K562 (cell line): ENCODE measurements at regions not wholly inside any gene's neighbourhood (a gene's known extent, or its start where the extent isn't known, plus 50 kb on each side); places are given as distances from the start of the nearest gene placed in this dataset.
A peak's percentile ranks its signal among the peaks of the same experiment; 100 is the strongest.

Experiments
- ATAC-seq: fragments of 200-7000 bp; cut with Tn5 transposase; 3 replicates; pipeline ENCODE4 v1.9.1; 2020; ENCODE audit warnings: moderate library complexity
- BruUV-seq: library from RNA; stranded (reverse); fragments of 400-500 nt; replicated peaks from 2 replicates; lab custom pipeline; 2021; lab: Mats Ljungman, UMichigan
- CTCF ChIA-PET: fragments of 300-600 bp; formaldehyde crosslinking; extraction: SDS; loops from one replicate; lab custom pipeline; 2021; ENCODE audit warnings: low intra/inter-chr PET ratio; lab: Yijun Ruan, JAX
- POLR2A ChIA-PET: fragments of 300-600, 350-650 bp; sonication (Branson Sonifier 250); formaldehyde crosslinking; extraction: SDS; loops from one replicate; lab custom pipeline; 2021; ENCODE audit warnings: antibody characterized with exemption, inconsistent platforms; lab: Yijun Ruan, JAX
- DNase-seq, 4 experiments: peaks; one replicate each; pipeline versions ENCODE4 v3.0.0 to v3.0.0-alpha.2; 2011 to 2018; ENCODE audit warnings: low spot score in 3 of 4, mixed read lengths in 3 of 4; ENCODE audit errors: extremely low read depth in 1 of 4
- FAIRE-seq: peaks from 2 replicates; lab custom pipeline; 2011; peaks lifted over from hg19 to GRCh38; lab: Jason Lieb, UNC
- H2AFZ ChIP-seq: 2 replicates; pipeline ENCODE4 v1.6.0; 2011; ENCODE audit warnings: low read depth, low read length, control low read depth, inconsistent platforms
- H3K27ac ChIP-seq: fragments of 200-600 bp; 3 replicates; pipeline ENCODE4 v1.8.0; 2011; ENCODE audit warnings: low read depth, mild to moderate bottlenecking, control low read depth, inconsistent platforms, low read length, moderate library complexity, mixed read lengths; ENCODE audit errors: extremely low read depth
- H3K27me3 ChIP-seq, 2 experiments: fragments of 300-600 bp in 1 of 2; 2 replicates in 1 of 2; 3 replicates in 1 of 2; pipeline versions ENCODE4 v1.6.0 to v1.8.0; 2011; ENCODE audit warnings: inconsistent platforms in 2 of 2, low read length in 2 of 2, mild to moderate bottlenecking in 1 of 2, mixed read lengths in 1 of 2, moderate library complexity in 1 of 2; ENCODE audit not compliant: control insufficient read depth in 2 of 2, insufficient read depth in 2 of 2
- H3K36me3 ChIP-seq: fragments of 300-600 bp; 3 replicates; pipeline ENCODE4 v1.8.0; 2011; ENCODE audit warnings: mild to moderate bottlenecking, low read length, inconsistent platforms; ENCODE audit not compliant: control insufficient read depth, insufficient read depth
- H3K4me1 ChIP-seq, 2 experiments: fragments of 200-600 bp in 1 of 2; replicated peaks in 1 of 2; 2 replicates in 1 of 2; 3 replicates in 1 of 2; pipeline versions ENCODE4 v1.5.1 to v1.8.0; 2011; ENCODE audit warnings: inconsistent platforms in 2 of 2, low read length in 2 of 2, mild to moderate bottlenecking in 1 of 2, mixed read lengths in 1 of 2, moderate library complexity in 1 of 2; ENCODE audit not compliant: control insufficient read depth in 2 of 2, insufficient read depth in 2 of 2
- H3K4me2 ChIP-seq: 2 replicates; pipeline ENCODE4 v1.6.1; 2011; ENCODE audit warnings: low read length, control low read depth, inconsistent platforms, mixed read lengths; ENCODE audit not compliant: insufficient read depth
- H3K4me3 ChIP-seq: fragments of 200-600 bp; sonication (generic), shearing (Covaris generic); 2 replicates; pipeline ENCODE4 v1.5.1; 2016; ENCODE audit warnings: control low read depth, inconsistent platforms
- H3K79me2 ChIP-seq: fragments of 200-600 bp; 3 replicates; pipeline ENCODE4 v1.8.0; 2011; ENCODE audit warnings: low read length, inconsistent platforms; ENCODE audit not compliant: control insufficient read depth, insufficient read depth
- H3K9ac ChIP-seq, 2 experiments: 2 replicates each; pipeline versions ENCODE4 v1.6.0 to v1.6.1; 2011; ENCODE audit warnings: low read depth in 2 of 2, low read length in 2 of 2, control low read depth in 1 of 2, inconsistent platforms in 1 of 2, mild to moderate bottlenecking in 1 of 2, mixed read lengths in 1 of 2; ENCODE audit not compliant: insufficient read depth in 1 of 2
- H3K9me1 ChIP-seq: one replicate; pipeline ENCODE4 v1.6.0; 2011; ENCODE audit warnings: inconsistent platforms, mild to moderate bottlenecking, low read length, moderate library complexity; ENCODE audit not compliant: control insufficient read depth, insufficient read depth
- H3K9me3 ChIP-seq: replicated peaks from 2 replicates; pipeline ENCODE4 v1.5.1; 2011; ENCODE audit warnings: low read depth, low read length, inconsistent platforms; ENCODE audit not compliant: control insufficient read depth, insufficient read depth
- H4K20me1 ChIP-seq: replicated peaks from 2 replicates; pipeline ENCODE4 v1.6.1; 2011; ENCODE audit warnings: low read length, inconsistent platforms, mixed read lengths; ENCODE audit not compliant: control insufficient read depth, insufficient read depth
- CBFA2T3 ChIP-seq: fragments of 450-650 bp; IDR thresholded peaks from 2 replicates; pipeline ENCODE4 v1.6.1; 2017
- ETS2 ChIP-seq: IDR thresholded peaks from 2 replicates; pipeline ENCODE4 v1.6.1; 2016; ENCODE audit warnings: borderline replicate concordance, missing genetic modification characterization, mild to moderate bottlenecking, moderate library complexity, missing compliant biosample characterization; ENCODE audit not compliant: poor library complexity, severe bottlenecking
- FOS ChIP-seq: IDR thresholded peaks from 3 replicates; pipeline ENCODE4 v1.6.1; 2011; ENCODE audit not compliant: insufficient read length; ENCODE audit errors: extremely low read depth
- ZNF140 ChIP-seq: fragments of 250-450 bp; sonication (Bioruptor Pico); IDR thresholded peaks from 2 replicates; pipeline ENCODE4 v1.8.0; 2021; ENCODE audit warnings: moderate library complexity, mild to moderate bottlenecking, inconsistent platforms
- ZNF707 ChIP-seq: fragments of 250-450 bp; sonication (Bioruptor Pico); conservative IDR thresholded peaks from 2 replicates; pipeline ENCODE4 v1.8.0; 2022; ENCODE audit warnings: inconsistent platforms, mild to moderate bottlenecking, moderate library complexity
- WGBS: fragments of 100-300 bp; shearing (Covaris generic); methylation state at CpG from one replicate; pipeline ENCODE4 v1.1.6; 2016; ENCODE audit warnings: low coverage, mixed read lengths; ENCODE audit not compliant: insufficient coverage; ENCODE audit errors: missing lambda C conversion rate; 5-methylcytosine and 5-hydroxymethylcytosine counted together
- in situ Hi-C: fragments of 300-500 bp; cut with MboI; formaldehyde crosslinking; loops from 4 replicates; pipeline ENCODE4 v1.15.0; 2018; ENCODE audit warnings: inconsistent platforms, mixed read lengths
- intact Hi-C: fragments of 100-400 bp; cut with micrococcal nuclease; formaldehyde crosslinking; loops from 2 replicates; pipeline ENCODE4 v1.14.2; 2022
- TF ChIP-seq, protein P1 (sequence below): conservative IDR thresholded peaks from 2 replicates; pipeline ENCODE4 v1.6.1; 2011; ENCODE audit warnings: low read depth, mild to moderate bottlenecking, low read length; ENCODE audit not compliant: control insufficient read depth

- no peak overlapping the region for H2AFZ ChIP-seq
- H3K9me1 ChIP-seq: no peaks in the 10 kb centered on the region
- POLR2A ChIA-PET: no interaction called here
- no peaks in the 10 kb centered on the region for H3K27me3 ChIP-seq
- intact Hi-C loops: no loop called here
- WGBS: 43% methylated on average over 5 of the region's 5 CpGs
- TF ChIP-seq FOS (no peak), CBFA2T3 (no peak), ZNF707 (CRISPR knock-in tag) (peak; percentile 62; the same call in 1 of the 2 replicates), ETS2 (tag) (no peak), ZNF140 (CRISPR knock-in tag) (peak; percentile 88)
- TF ChIP-seq, protein P1, sequence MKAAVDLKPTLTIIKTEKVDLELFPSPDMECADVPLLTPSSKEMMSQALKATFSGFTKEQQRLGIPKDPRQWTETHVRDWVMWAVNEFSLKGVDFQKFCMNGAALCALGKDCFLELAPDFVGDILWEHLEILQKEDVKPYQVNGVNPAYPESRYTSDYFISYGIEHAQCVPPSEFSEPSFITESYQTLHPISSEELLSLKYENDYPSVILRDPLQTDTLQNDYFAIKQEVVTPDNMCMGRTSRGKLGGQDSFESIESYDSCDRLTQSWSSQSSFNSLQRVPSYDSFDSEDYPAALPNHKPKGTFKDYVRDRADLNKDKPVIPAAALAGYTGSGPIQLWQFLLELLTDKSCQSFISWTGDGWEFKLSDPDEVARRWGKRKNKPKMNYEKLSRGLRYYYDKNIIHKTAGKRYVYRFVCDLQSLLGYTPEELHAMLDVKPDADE: no peak
- peaks cover 0 to 11% of the 10 kb centered on the region in 2 experiments; a peak in 1 of 5 replicates for H3K4me1 ChIP-seq
- no peak overlapping the region for H3K9ac ChIP-seq
- no peak overlapping the region for H3K4me3 ChIP-seq
- no peaks in the 10 kb centered on the region for H4K20me1 ChIP-seq
- H3K27ac ChIP-seq: no peak overlapping the region
- no peaks in the 10 kb centered on the region for H3K79me2 ChIP-seq
- FAIRE-seq (no peak), DNase-seq (no peak), ATAC-seq (no peak)
- no peak overlapping the region for H3K4me2 ChIP-seq
- no TSS peak for BruUV-seq
- H3K36me3 ChIP-seq: no peaks in the 10 kb centered on the region
- CTCF ChIA-PET: no interaction called here
- in situ Hi-C loops: no loop called here
- H3K9me3 ChIP-seq: peaks cover 3% of the 10 kb centered on the region; the same call in 1 of the 2 replicates
These were observed 894.9 kb upstream of the CTNND2 start for GRCh38 chr5:12799165-12799564.
